AG04450 (cell line): ENCODE measurements at regions not wholly inside any gene's neighbourhood (a gene's known extent, or its start where the extent isn't known, plus 50 kb on each side); places are given as distances from the start of the nearest gene placed in this dataset.
A peak's percentile ranks its signal among the peaks of the same experiment; 100 is the strongest.

Experiments
- CTCF ChIA-PET: fragments of 300-600, 350-600 bp; formaldehyde crosslinking; extraction: SDS; loops from one replicate; lab custom pipeline; 2022; ENCODE audit warnings: antibody characterized with exemption, inconsistent platforms; lab: Charles Lee
- POLR2A ChIA-PET: fragments of 350-600 bp; formaldehyde crosslinking; extraction: SDS; loops from one replicate; lab custom pipeline; 2021; ENCODE audit warnings: antibody characterized with exemption, inconsistent platforms; lab: Yijun Ruan, JAX
- DNase-seq: peaks from one replicate; pipeline ENCODE4 v3.0.0-alpha.2; 2011; ENCODE audit warnings: low read depth, low spot score
- H3K27ac ChIP-seq: one replicate; pipeline ENCODE4 v1.5.1; 2012; ENCODE audit warnings: low read depth, low read length, control low read depth
- H3K27me3 ChIP-seq: one replicate; pipeline ENCODE4 v1.6.0; 2012; ENCODE audit warnings: low read length; ENCODE audit not compliant: control insufficient read depth, insufficient read depth
- H3K4me3 ChIP-seq: 2 replicates; pipeline ENCODE4 v1.5.1; 2011; ENCODE audit warnings: mild to moderate bottlenecking, low read depth, low read length, control low read depth
- H3K9me3 ChIP-seq: 2 replicates; pipeline ENCODE4 v1.5.1; 2012; ENCODE audit warnings: low read length; ENCODE audit not compliant: control insufficient read depth, insufficient read depth
- TF ChIP-seq, protein P1 (sequence below): IDR thresholded peaks from 2 replicates; pipeline ENCODE4 v1.5.1; 2011; ENCODE audit warnings: low read depth, low read length, control low read depth, inconsistent platforms

DNA sequence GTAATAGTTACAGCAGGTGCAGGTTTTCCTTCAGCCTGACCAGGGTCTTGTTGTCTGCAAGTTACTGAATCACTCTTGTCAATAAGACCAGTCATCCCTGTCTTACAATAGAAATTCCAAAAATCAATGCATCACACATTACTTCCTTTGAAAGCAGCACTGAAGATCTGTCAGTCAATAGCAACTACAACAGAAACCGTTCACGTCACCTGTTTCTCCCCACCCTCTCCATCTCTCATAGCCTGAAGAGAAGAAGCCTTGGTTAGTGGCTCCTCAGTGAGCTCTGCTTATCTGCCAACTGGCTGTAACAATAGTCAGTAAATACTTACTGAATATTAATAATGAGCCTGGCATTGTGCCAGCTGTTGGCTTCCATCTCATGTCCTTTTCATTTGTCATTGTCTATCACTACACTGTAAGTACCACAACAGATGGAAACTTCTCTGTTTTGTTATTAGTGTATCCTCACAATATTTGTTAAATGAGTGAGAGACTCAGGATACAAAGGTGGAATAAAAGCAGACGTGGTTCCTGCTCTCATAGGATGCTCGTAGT lies 195.2 kb downstream of the S1PR1 start:
- H3K27me3 ChIP-seq: no peaks in the 10 kb centered on the region
- H3K9me3 ChIP-seq: no peaks in the 10 kb centered on the region
- H3K4me3 ChIP-seq: no peak overlapping the region
- DNase-seq: no peak
- TF ChIP-seq, protein P1, sequence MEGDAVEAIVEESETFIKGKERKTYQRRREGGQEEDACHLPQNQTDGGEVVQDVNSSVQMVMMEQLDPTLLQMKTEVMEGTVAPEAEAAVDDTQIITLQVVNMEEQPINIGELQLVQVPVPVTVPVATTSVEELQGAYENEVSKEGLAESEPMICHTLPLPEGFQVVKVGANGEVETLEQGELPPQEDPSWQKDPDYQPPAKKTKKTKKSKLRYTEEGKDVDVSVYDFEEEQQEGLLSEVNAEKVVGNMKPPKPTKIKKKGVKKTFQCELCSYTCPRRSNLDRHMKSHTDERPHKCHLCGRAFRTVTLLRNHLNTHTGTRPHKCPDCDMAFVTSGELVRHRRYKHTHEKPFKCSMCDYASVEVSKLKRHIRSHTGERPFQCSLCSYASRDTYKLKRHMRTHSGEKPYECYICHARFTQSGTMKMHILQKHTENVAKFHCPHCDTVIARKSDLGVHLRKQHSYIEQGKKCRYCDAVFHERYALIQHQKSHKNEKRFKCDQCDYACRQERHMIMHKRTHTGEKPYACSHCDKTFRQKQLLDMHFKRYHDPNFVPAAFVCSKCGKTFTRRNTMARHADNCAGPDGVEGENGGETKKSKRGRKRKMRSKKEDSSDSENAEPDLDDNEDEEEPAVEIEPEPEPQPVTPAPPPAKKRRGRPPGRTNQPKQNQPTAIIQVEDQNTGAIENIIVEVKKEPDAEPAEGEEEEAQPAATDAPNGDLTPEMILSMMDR: no peak
- ChIA-PET POLR2A (no interaction called here), CTCF (no interaction called here)
- no peak overlapping the region for H3K27ac ChIP-seq

DNA sequence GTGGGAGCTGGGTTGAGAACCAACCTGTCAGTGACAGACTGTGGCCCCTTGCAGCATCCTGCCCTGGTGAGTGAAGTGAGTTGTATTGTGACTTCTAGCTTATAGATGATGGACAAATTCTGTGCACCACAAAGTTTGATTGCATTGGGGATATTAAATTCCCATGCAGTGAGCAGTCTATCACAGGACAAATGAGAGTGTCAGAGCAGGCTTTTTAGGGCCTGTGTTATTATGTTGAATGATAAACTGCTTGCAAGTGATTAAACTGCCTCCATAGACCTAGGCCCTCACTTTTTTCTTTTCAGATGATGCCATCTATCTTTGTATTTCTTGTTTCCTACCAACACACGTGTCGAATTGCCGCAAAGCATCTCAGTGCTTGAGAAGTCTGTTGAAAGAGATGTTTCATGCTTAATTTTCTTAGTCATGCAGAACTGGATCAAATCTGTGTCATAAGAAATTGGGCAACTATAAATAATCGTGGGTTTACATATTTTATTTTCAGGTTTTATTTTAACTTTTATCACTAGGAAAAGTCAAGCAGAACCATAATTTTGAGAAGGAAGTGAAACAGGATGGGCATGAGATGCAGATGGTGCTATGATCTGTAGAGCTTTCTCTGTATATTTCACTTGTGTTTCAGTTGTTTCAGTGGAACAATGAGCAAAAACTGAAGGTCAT lies 199.2 kb downstream of the S1PR1 start:
- H3K27me3 ChIP-seq: no peaks in the 10 kb centered on the region
- TF ChIP-seq, protein P1: no peak
- no peak overlapping the region for H3K4me3 ChIP-seq
- DNase-seq: no peak
- no peaks in the 10 kb centered on the region for H3K9me3 ChIP-seq
- no peak overlapping the region for H3K27ac ChIP-seq
- ChIA-PET POLR2A (no interaction called here), CTCF (interaction anchor here (6.4 kb wide), 1 partner anchor 126 kb away, joined by 66 read pairs; no protein-coding TSS in a partner anchor)

DNA sequence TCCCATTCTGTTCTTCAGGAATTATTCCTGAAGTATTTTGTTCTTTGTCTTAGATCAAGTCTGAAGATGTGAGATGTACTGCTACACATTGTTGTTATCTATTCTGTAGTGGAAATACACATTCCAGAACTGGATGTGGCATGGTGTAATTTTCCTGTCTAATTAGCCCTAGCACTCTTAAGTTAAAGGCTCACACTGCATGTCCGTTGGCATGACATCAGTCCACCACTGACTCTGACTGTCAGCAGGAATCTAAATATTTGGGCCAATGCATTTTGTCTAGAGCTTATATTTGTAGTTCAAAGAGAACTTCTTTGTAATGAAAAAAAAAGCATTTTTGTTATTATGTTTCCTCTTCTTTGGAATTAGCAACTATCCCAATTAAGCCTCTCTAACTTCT lies 201.0 kb downstream of the S1PR1 start:
- TF ChIP-seq, protein P1: no peak
- no peak for DNase-seq
- no peaks in the 10 kb centered on the region for H3K27me3 ChIP-seq
- no peaks in the 10 kb centered on the region for H3K9me3 ChIP-seq
- no peak overlapping the region for H3K4me3 ChIP-seq
- H3K27ac ChIP-seq: no peak overlapping the region
- ChIA-PET POLR2A (no interaction called here), CTCF (interaction anchor here (0.8 to 6.4 kb wide), 7 partner anchors 10 to 132 kb away, joined by 3 to 66 read pairs (median 3); no protein-coding TSS in a partner anchor)

GRCh38 chr1:101438359-101438758 lies 201.5 kb downstream of the S1PR1 start:
- TF ChIP-seq, protein P1: peak; percentile 44
- POLR2A ChIA-PET: no interaction called here
- Histone ChIP-seq H3K4me3 (no peak overlapping the region), H3K9me3 (no peaks in the 10 kb centered on the region), H3K27ac (no peak overlapping the region), H3K27me3 (no peaks in the 10 kb centered on the region)
- DNase-seq: no peak
- CTCF ChIA-PET: interaction anchor here (0.8 to 6.4 kb wide), 7 partner anchors 9 to 133 kb away, joined by 3 to 66 read pairs (median 3); no protein-coding TSS in a partner anchor

- DNase-seq: no peak
- CTCF ChIA-PET: interaction anchor here (6.4 kb wide), 1 partner anchor 131 kb away, joined by 66 read pairs; no protein-coding TSS in a partner anchor
- Histone ChIP-seq H3K4me3 (no peak overlapping the region), H3K9me3 (no peaks in the 10 kb centered on the region), H3K27ac (no peak overlapping the region), H3K27me3 (no peaks in the 10 kb centered on the region)
- POLR2A ChIA-PET: no interaction called here
- TF ChIP-seq, protein P1: no peak
These were observed 203.7 kb downstream of the S1PR1 start for GRCh38 chr1:101440485-101440884.
